GM19328 (cell line): ENCODE measurements at regions not wholly inside any gene's neighbourhood (a gene's known extent, or its start where the extent isn't known, plus 50 kb on each side); places are given as distances from the start of the nearest gene placed in this dataset.

Source experiments
- ATAC-seq: cut with Tn5 transposase; IDR thresholded peaks from one replicate; pipeline ENCODE4 v1.9.1; 2021; ENCODE audit warnings: mild to moderate bottlenecking, moderate library complexity; ENCODE audit not compliant: unreplicated experiment

- ATAC-seq, result no peak
These were observed 1471.2 kb upstream of the NUDT12 start for GRCh38 chr5:105033637-105034400.

GRCh38 chr5:105032917-105033316, 1470.3 kb upstream of the NUDT12 start:
- ATAC-seq, result no peak

- no peak for ATAC-seq
These were observed 1467.6 kb upstream of the NUDT12 start for GRCh38 chr5:105030153-105030552.

- ATAC-seq, result no peak
These were observed 1452.5 kb upstream of the NUDT12 start for GRCh38 chr5:105015098-105015497.

GRCh38 chr5:104998572-104998971, 1436.0 kb upstream of the NUDT12 start:
- ATAC-seq, result no peak

GRCh38 chr5:104998169-104998568, 1435.6 kb upstream of the NUDT12 start:
- no peak for ATAC-seq

GRCh38 chr5:104987074-104987473, 1424.5 kb upstream of the NUDT12 start:
- ATAC-seq, result no peak

- ATAC-seq, result no peak
These were observed 1414.9 kb upstream of the NUDT12 start for GRCh38 chr5:104977529-104977928.

GRCh38 chr5:104967806-104968410, 1405.3 kb upstream of the NUDT12 start:
- ATAC-seq, result no peak

- no peak for ATAC-seq
These were observed 1402.4 kb upstream of the NUDT12 start for GRCh38 chr5:104965006-104965405.

GRCh38 chr5:104955479-104955878, 1392.9 kb upstream of the NUDT12 start:
- ATAC-seq, result no peak

GRCh38 chr5:104952876-104953275, 1390.3 kb upstream of the NUDT12 start:
- no peak for ATAC-seq

- no peak for ATAC-seq
These were observed 1389.2 kb upstream of the NUDT12 start for GRCh38 chr5:104951829-104952228.

GRCh38 chr5:104947076-104947475, 1384.5 kb upstream of the NUDT12 start:
- ATAC-seq, result no peak

- no peak for ATAC-seq
These were observed 1380.1 kb upstream of the NUDT12 start for GRCh38 chr5:104942735-104943134.

GRCh38 chr5:104941030-104941645, 1378.5 kb upstream of the NUDT12 start:
- ATAC-seq, result no peak

GRCh38 chr5:104937598-104937997, 1375.0 kb upstream of the NUDT12 start:
- ATAC-seq, result no peak

GRCh38 chr5:104932431-104932830, 1369.8 kb upstream of the NUDT12 start:
- ATAC-seq, result no peak

- no peak for ATAC-seq
These were observed 1366.4 kb upstream of the NUDT12 start for GRCh38 chr5:104928906-104929520.

GRCh38 chr5:104915226-104915625, 1352.6 kb upstream of the NUDT12 start:
- no peak for ATAC-seq

GRCh38 chr5:104914536-104915070, 1352.0 kb upstream of the NUDT12 start:
- no peak for ATAC-seq
